Mesenchymal stem cell (in vitro differentiated cells and primary cell): ENCODE measurements at regions not wholly inside any gene's neighbourhood (a gene's known extent, or its start where the extent isn't known, plus 50 kb on each side); places are given as distances from the start of the nearest gene placed in this dataset.

Experiments used
- DNase-seq: peaks from one replicate; pipeline ENCODE4 v3.0.0-alpha.2; 2013
- H2AFZ ChIP-seq: one replicate; pipeline ENCODE4 v1.6.1; 2013; ENCODE audit warnings: low read depth, mild to moderate bottlenecking, control low read depth, inconsistent platforms, low read length, moderate library complexity
- H2AK5ac ChIP-seq: 2 replicates; pipeline ENCODE4 v1.6.1; 2013; ENCODE audit warnings: low read length, moderate library complexity, mild to moderate bottlenecking, inconsistent platforms; ENCODE audit not compliant: severe bottlenecking
- H2BK120ac ChIP-seq: one replicate; pipeline ENCODE4 v1.6.1; 2013; ENCODE audit warnings: low read depth, mild to moderate bottlenecking, inconsistent platforms, low read length, moderate library complexity
- H2BK12ac ChIP-seq, 2 experiments: one replicate each; pipeline ENCODE4 v1.6.1; 2013; ENCODE audit warnings: inconsistent platforms in 2 of 2, low read length in 2 of 2, mild to moderate bottlenecking in 2 of 2, moderate library complexity in 2 of 2, control low read depth in 1 of 2
- H2BK15ac ChIP-seq: one replicate; pipeline ENCODE4 v1.6.1; 2013; ENCODE audit warnings: mild to moderate bottlenecking, low read depth, inconsistent platforms; ENCODE audit not compliant: poor library complexity, severe bottlenecking
- H2BK5ac ChIP-seq: 2 replicates; pipeline ENCODE4 v1.6.1; 2013; ENCODE audit warnings: low read depth, mild to moderate bottlenecking, low read length, control low read depth, inconsistent platforms; ENCODE audit not compliant: poor library complexity, severe bottlenecking
- H3K14ac ChIP-seq, 2 experiments: one replicate each; pipeline ENCODE4 v1.6.1; 2013; ENCODE audit warnings: inconsistent platforms in 2 of 2, low read length in 2 of 2, control low read depth in 1 of 2, mild to moderate bottlenecking in 1 of 2, moderate library complexity in 1 of 2
- H3K18ac ChIP-seq, 2 experiments: one replicate each; pipeline ENCODE4 v1.6.1; 2013; ENCODE audit warnings: inconsistent platforms in 2 of 2, low read length in 2 of 2, control low read depth in 1 of 2, low read depth in 1 of 2, mild to moderate bottlenecking in 1 of 2
- H3K23ac ChIP-seq, 2 experiments: one replicate each; pipeline ENCODE4 v1.6.1; 2013; ENCODE audit warnings: inconsistent platforms in 2 of 2, low read length in 2 of 2, mild to moderate bottlenecking in 2 of 2, moderate library complexity in 2 of 2, control low read depth in 1 of 2
- H3K27ac ChIP-seq: 2 replicates; pipeline ENCODE4 v1.5.1; 2013; ENCODE audit warnings: mild to moderate bottlenecking, moderate library complexity, low read length, control low read depth, inconsistent platforms; ENCODE audit not compliant: poor library complexity, severe bottlenecking
- H3K27me3 ChIP-seq, 2 experiments: 2 replicates each; pipeline versions ENCODE4 v1.6.1 to v1.7.0; 2013; ENCODE audit warnings: low read length in 2 of 2, mild to moderate bottlenecking in 2 of 2, moderate library complexity in 2 of 2, control low read depth in 1 of 2, inconsistent platforms in 1 of 2; ENCODE audit not compliant: control insufficient read depth in 1 of 2, insufficient read depth in 1 of 2
- H3K36me3 ChIP-seq, 2 experiments: 2 replicates each; pipeline versions ENCODE4 v1.6.1 to v1.7.0; 2013; ENCODE audit warnings: low read length in 2 of 2, control low read depth in 1 of 2, inconsistent platforms in 1 of 2, low read depth in 1 of 2, mild to moderate bottlenecking in 1 of 2; ENCODE audit not compliant: insufficient read depth in 2 of 2, control insufficient read depth in 1 of 2
- H3K4ac ChIP-seq, 2 experiments: one replicate each; pipeline ENCODE4 v1.6.1; 2013; ENCODE audit warnings: inconsistent platforms in 2 of 2, low read length in 2 of 2, mild to moderate bottlenecking in 2 of 2, moderate library complexity in 2 of 2, control low read depth in 1 of 2, low read depth in 1 of 2
- H3K4me1 ChIP-seq: 2 replicates; pipeline ENCODE4 v1.6.1; 2013; ENCODE audit warnings: low read depth, low read length, control low read depth; ENCODE audit not compliant: control insufficient read depth, insufficient read depth
- H3K4me2 ChIP-seq: 2 replicates; pipeline ENCODE4 v1.6.1; 2013; ENCODE audit warnings: low read length, mild to moderate bottlenecking, inconsistent platforms; ENCODE audit not compliant: poor library complexity, severe bottlenecking
- H3K4me3 ChIP-seq, 2 experiments: 2 replicates each; pipeline versions ENCODE4 v1.5.1 to v1.7.0; 2013; ENCODE audit warnings: low read length in 2 of 2, mild to moderate bottlenecking in 2 of 2, control low read depth in 1 of 2, low read depth in 1 of 2; ENCODE audit not compliant: insufficient read depth in 1 of 2
- H3K79me1 ChIP-seq: replicated peaks from 2 replicates; pipeline ENCODE4 v1.6.1; 2013; ENCODE audit warnings: mild to moderate bottlenecking, control low read depth, low read length, inconsistent platforms; ENCODE audit not compliant: poor library complexity, severe bottlenecking
- H3K9ac ChIP-seq: 2 replicates; pipeline ENCODE4 v1.7.0; 2013; ENCODE audit warnings: mild to moderate bottlenecking, low read length, moderate library complexity
- H3K9me3 ChIP-seq: 2 replicates; pipeline ENCODE4 v1.7.0; 2013; ENCODE audit warnings: mild to moderate bottlenecking, low read length; ENCODE audit not compliant: control insufficient read depth
- H4K8ac ChIP-seq: one replicate; pipeline ENCODE4 v1.6.1; 2013; ENCODE audit warnings: inconsistent platforms, mild to moderate bottlenecking, low read length, moderate library complexity
- H4K91ac ChIP-seq: one replicate; pipeline ENCODE4 v1.6.1; 2013; ENCODE audit warnings: mild to moderate bottlenecking, low read length, inconsistent platforms
- WGBS: methylation state at CpG from one replicate; pipeline ENCODE4 v1.1.7; 2013; ENCODE audit warnings: mixed read lengths; 5-methylcytosine and 5-hydroxymethylcytosine counted together

DNA sequence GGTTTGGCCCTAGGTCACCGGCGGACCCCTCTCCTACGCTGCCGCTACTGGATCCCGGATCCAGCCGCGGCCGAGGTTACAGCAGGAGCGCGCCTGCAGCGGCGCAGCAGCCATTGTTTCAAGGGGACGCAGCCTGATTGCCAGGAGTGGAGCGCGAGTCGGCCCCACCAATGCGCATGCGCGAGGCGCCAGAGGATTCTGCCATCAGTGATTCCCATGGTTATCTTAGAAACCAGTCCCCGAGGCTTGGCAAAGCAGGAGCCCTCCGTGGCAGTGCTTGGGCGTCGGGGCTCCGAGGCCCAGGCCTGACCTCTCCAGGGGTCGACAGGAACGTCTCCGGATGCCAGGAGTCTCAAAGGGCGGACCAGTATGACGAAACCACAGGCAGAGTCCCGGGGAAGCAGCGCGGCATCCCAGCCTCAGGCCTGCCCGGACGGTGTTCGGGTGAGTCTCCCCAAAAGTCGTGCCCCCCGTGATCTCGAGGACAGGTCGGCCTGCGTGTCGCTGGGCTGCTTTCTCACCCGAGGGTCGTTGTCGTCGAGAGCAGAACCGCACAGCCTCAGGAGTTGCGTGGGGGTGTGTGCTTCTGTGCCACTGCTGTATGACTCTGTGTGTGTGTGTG, 608.5 kb downstream of the KCNJ18 start:
- H3K27me3 ChIP-seq: no peaks in the 10 kb centered on the region
- no peak overlapping the region for H2BK12ac ChIP-seq
- no peaks in the 10 kb centered on the region for H3K9me3 ChIP-seq
- no peak overlapping the region for H2BK5ac ChIP-seq
- H3K4ac ChIP-seq: no peak overlapping the region
- H2BK120ac ChIP-seq: no peak overlapping the region
- no peak overlapping the region for H3K23ac ChIP-seq
- no peak overlapping the region for H3K4me3 ChIP-seq
- 92% methylated on average over 47 of the region's 48 CpGs for WGBS
- H3K4me2 ChIP-seq: no peak overlapping the region
- H3K9ac ChIP-seq: no peak overlapping the region
- no peaks in the 10 kb centered on the region for H3K4me1 ChIP-seq
- H3K14ac ChIP-seq: no peak overlapping the region
- no peak overlapping the region for H2BK15ac ChIP-seq
- no peaks in the 10 kb centered on the region for H3K36me3 ChIP-seq
- no peak overlapping the region for H4K8ac ChIP-seq
- H3K18ac ChIP-seq: no peak overlapping the region
- H3K79me1 ChIP-seq: no peaks in the 10 kb centered on the region
- no peak for DNase-seq
- no peak overlapping the region for H3K27ac ChIP-seq
- no peak overlapping the region for H2AK5ac ChIP-seq
- H2AFZ ChIP-seq: no peak overlapping the region
- H4K91ac ChIP-seq: no peak overlapping the region

DNA sequence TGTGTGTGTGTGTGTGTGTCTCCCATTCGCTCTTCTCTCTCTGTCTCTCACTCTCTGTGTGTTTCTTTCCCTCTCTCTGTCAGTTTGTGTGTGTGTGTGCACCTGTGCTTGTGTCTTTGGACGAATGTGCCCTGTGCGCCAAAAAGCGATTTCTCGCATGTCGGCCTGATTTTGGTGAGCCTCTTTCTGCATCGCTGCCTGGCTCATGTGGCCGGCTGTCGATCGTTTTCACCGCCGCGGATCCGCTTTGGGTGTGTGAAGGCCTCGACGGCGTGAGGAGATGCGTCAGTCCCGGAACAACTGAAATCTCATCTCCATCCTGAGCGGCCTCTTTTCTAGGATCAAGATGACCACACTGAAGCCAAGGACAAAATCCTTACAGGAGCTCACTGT, 609.0 kb downstream of the KCNJ18 start:
- Histone ChIP-seq H2BK12ac (no peak overlapping the region), H3K9me3 (no peaks in the 10 kb centered on the region), H3K4me3 (no peak overlapping the region), H2AK5ac (no peak overlapping the region), H2BK5ac (no peak overlapping the region), H4K8ac (no peak overlapping the region), H3K18ac (no peak overlapping the region), H3K9ac (no peak overlapping the region), H4K91ac (no peak overlapping the region), H3K14ac (no peak overlapping the region), H3K36me3 (no peaks in the 10 kb centered on the region), H2BK15ac (no peak overlapping the region), H2BK120ac (no peak overlapping the region), H3K27ac (no peak overlapping the region), H3K4me2 (no peak overlapping the region), H3K4me1 (no peaks in the 10 kb centered on the region), H3K79me1 (no peaks in the 10 kb centered on the region), H3K27me3 (no peaks in the 10 kb centered on the region), H2AFZ (no peak overlapping the region), H3K23ac (no peak overlapping the region), H3K4ac (no peak overlapping the region)
- no peak for DNase-seq
- WGBS: 96% methylated on average over 19 of the region's 20 CpGs

DNA sequence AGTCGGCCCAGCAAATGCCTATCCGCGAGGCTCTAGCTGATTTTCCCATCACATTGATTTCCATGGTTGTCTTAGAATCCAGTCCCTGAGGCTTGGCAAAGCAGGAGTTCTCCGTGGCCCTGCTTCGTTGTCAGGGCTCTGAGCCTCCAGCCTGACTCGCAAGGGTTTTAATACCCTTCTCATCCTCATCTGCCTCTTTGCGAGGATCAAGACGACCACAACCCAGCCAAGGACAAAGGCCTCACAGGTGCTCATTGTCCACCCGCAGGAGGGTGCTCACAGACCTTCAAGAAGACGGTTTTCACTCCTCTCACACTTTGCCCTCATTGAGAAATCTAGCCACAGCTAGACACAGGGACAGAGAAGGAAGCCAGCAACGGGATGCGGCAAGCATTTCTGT, 610.8 kb downstream of the KCNJ18 start:
- Histone ChIP-seq H3K79me1 (no peaks in the 10 kb centered on the region), H3K18ac (no peak overlapping the region), H3K9ac (no peak overlapping the region), H3K4ac (no peak overlapping the region), H3K9me3 (no peaks in the 10 kb centered on the region), H3K27me3 (no peaks in the 10 kb centered on the region), H3K27ac (no peak overlapping the region), H3K23ac (no peak overlapping the region), H3K14ac (no peak overlapping the region), H2BK120ac (no peak overlapping the region), H2AFZ (no peak overlapping the region), H3K4me2 (no peak overlapping the region), H3K4me1 (no peaks in the 10 kb centered on the region), H2BK15ac (no peak overlapping the region), H2BK12ac (no peak overlapping the region), H4K91ac (no peak overlapping the region), H3K36me3 (no peaks in the 10 kb centered on the region), H2BK5ac (no peak overlapping the region), H4K8ac (no peak overlapping the region), H3K4me3 (no peak overlapping the region), H2AK5ac (no peak overlapping the region)
- no peak for DNase-seq
- 81% methylated on average over 12 of the region's 12 CpGs for WGBS

DNA sequence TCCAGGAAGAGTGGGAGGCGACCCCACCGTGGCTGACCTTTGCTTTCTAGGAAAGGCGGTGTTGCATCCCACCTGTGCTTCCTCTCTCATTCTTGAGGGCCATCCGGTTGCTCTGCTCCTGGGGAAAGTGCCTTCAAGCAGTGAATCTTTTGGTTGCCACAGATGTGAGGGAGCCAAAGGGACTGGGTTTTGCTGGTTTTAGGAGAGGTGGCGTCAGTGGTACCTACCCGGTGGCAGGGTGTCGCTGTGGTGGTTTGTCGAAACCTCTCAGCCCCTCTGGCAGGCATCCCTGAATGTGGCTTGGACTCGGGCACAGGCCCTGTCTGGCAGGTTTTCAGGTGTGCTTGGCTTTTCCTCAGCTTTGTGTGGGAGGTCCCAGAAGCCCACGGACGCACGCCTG, 611.5 kb downstream of the KCNJ18 start:
- no peak overlapping the region for H3K27ac ChIP-seq
- H3K18ac ChIP-seq: no peak overlapping the region
- no peak overlapping the region for H2AFZ ChIP-seq
- no peak overlapping the region for H4K91ac ChIP-seq
- H2BK12ac ChIP-seq: no peak overlapping the region
- no peak overlapping the region for H4K8ac ChIP-seq
- 88% methylated on average over 12 of the region's 12 CpGs for WGBS
- H3K27me3 ChIP-seq: no peaks in the 10 kb centered on the region
- H3K23ac ChIP-seq: no peak overlapping the region
- no peaks in the 10 kb centered on the region for H3K79me1 ChIP-seq
- H3K4me3 ChIP-seq: no peak overlapping the region
- no peak overlapping the region for H2BK5ac ChIP-seq
- no peak overlapping the region for H2BK120ac ChIP-seq
- H3K4me2 ChIP-seq: no peak overlapping the region
- no peak overlapping the region for H2BK15ac ChIP-seq
- H3K4me1 ChIP-seq: no peaks in the 10 kb centered on the region
- no peak overlapping the region for H3K9ac ChIP-seq
- H3K4ac ChIP-seq: no peak overlapping the region
- no peak overlapping the region for H2AK5ac ChIP-seq
- H3K36me3 ChIP-seq: no peaks in the 10 kb centered on the region
- DNase-seq: no peak
- no peak overlapping the region for H3K14ac ChIP-seq
- no peaks in the 10 kb centered on the region for H3K9me3 ChIP-seq
